Left ventricle myocardium inferior (tissue), 1 donor: ENCODE measurements at regions not wholly inside any gene's neighbourhood (a gene's known extent, or its start where the extent isn't known, plus 50 kb on each side); places are given as distances from the start of the nearest gene placed in this dataset.

Source experiments
- DNase-seq: peaks from one replicate; pipeline ENCODE4 v3.0.0-alpha.2; 2020
- H3K27ac ChIP-seq: fragments of 200-600 bp; replicated peaks from 2 replicates; pipeline ENCODE4 v1.8.0; 2021
- H3K27me3 ChIP-seq: fragments of 200-600 bp; 2 replicates; pipeline ENCODE4 v1.8.0; 2021; ENCODE audit warnings: low read depth
- H3K36me3 ChIP-seq: fragments of 200-600 bp; 2 replicates; pipeline ENCODE4 v1.8.0; 2021
- H3K4me1 ChIP-seq: fragments of 200-600 bp; 2 replicates; pipeline ENCODE4 v1.8.0; 2021
- H3K4me3 ChIP-seq: fragments of 200-600 bp; 2 replicates; pipeline ENCODE4 v1.8.0; 2021; ENCODE audit warnings: mild to moderate bottlenecking, moderate library complexity
- H3K9me3 ChIP-seq: fragments of 200-600 bp; replicated peaks from 2 replicates; pipeline ENCODE4 v1.8.0; 2021
- intact Hi-C: fragments of 100-400 bp; cut with micrococcal nuclease; formaldehyde crosslinking; loops from one replicate; pipeline ENCODE4 v1.11.0; 2022
- TF ChIP-seq, protein P1 (sequence below): fragments of 200-600 bp; IDR thresholded peaks from 2 replicates; pipeline ENCODE4 v1.8.0; 2021; ENCODE audit warnings: antibody characterized with exemption, mild to moderate bottlenecking, borderline replicate concordance
- donor health status: DM: no; HTN: yes; CAD: no; lungs with severe emphysema.

DNA sequence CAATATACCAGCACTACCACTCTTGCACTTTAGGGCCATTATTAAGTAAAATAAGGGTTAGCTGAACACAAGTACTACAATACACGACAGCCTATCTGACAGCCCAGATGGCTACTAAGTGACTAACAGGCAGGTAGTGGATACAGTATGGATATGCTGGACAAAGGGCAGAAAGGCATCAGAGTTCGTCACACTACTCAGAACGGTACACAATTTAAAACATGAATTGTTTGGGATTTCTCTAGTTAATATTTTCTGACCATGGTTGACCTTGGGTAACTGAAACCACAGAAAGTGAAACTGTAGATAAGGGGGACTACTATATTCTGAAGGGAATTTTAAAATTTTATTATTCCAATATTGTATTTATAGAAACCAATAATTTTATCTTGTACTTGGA lies 101.3 kb upstream of the SKAP2 start:
- TF ChIP-seq, protein P1, sequence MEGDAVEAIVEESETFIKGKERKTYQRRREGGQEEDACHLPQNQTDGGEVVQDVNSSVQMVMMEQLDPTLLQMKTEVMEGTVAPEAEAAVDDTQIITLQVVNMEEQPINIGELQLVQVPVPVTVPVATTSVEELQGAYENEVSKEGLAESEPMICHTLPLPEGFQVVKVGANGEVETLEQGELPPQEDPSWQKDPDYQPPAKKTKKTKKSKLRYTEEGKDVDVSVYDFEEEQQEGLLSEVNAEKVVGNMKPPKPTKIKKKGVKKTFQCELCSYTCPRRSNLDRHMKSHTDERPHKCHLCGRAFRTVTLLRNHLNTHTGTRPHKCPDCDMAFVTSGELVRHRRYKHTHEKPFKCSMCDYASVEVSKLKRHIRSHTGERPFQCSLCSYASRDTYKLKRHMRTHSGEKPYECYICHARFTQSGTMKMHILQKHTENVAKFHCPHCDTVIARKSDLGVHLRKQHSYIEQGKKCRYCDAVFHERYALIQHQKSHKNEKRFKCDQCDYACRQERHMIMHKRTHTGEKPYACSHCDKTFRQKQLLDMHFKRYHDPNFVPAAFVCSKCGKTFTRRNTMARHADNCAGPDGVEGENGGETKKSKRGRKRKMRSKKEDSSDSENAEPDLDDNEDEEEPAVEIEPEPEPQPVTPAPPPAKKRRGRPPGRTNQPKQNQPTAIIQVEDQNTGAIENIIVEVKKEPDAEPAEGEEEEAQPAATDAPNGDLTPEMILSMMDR: no peak
- peaks cover 6% of the 10 kb centered on the region for H3K9me3 ChIP-seq
- H3K4me1 ChIP-seq: no peaks in the 10 kb centered on the region
- no peak for DNase-seq
- H3K27me3 ChIP-seq: no peaks in the 10 kb centered on the region
- H3K27ac ChIP-seq: no peak overlapping the region
- intact Hi-C loops: no loop called here
- no peaks in the 10 kb centered on the region for H3K36me3 ChIP-seq
- no peak overlapping the region for H3K4me3 ChIP-seq

DNA sequence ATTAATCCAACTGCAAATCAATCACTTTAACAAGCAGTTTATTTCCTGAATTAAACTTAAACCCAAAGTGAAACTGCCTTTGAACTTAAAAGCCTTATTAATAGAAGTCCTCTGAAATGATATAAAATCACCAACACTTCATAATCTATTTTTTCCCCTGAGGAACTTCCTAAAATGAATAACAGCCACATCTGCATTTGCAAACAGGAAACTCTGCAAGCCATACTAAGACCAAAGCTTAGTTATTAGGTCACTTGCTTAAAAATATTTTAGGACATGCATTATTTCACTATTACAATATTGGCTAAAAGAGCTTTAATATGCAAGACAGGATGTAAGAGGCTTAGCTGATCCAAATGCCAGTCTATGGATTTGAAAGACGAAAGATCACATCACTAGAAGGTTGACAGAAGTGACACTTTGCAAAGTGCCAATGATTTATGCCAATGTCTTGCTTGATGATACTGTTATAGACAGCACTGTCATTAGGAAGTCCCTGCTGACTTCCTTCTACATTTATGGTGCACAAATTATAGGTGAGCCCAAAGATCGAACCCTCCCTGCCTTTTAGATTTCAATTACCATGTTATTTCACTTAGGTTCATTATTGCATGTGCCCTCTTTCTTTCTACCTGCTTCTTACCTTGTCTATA lies 99.9 kb upstream of the SKAP2 start:
- intact Hi-C loops: no loop called here
- DNase-seq: no peak
- no peaks in the 10 kb centered on the region for H3K4me1 ChIP-seq
- H3K4me3 ChIP-seq: no peak overlapping the region
- TF ChIP-seq, protein P1: no peak
- H3K27ac ChIP-seq: no peak overlapping the region
- H3K27me3 ChIP-seq: peaks cover 4% of the 10 kb centered on the region
- no peaks in the 10 kb centered on the region for H3K36me3 ChIP-seq
- no peaks in the 10 kb centered on the region for H3K9me3 ChIP-seq

DNA sequence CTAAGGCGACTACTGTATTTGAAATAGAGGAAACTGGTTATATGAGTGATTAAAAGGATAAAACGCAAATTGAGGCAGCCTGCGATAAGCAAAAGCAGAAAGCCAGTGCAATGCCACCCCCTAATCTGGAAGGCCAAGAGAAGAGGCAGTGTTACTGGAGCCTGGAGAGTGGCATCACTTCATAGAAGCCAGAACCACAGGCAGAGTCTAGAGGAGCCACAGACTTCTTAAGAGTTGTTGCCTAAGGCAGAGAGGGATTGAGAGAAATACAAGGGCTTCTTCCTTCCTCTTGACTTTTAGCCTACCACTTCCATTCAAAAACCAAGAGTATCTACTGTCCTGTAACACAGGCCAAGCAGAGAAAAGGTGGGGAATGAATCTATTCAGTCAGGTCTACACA lies 94.9 kb upstream of the SKAP2 start:
- Histone ChIP-seq H3K27me3 (peaks cover 29% of the 10 kb centered on the region), H3K4me3 (no peak overlapping the region), H3K36me3 (no peaks in the 10 kb centered on the region), H3K4me1 (no peaks in the 10 kb centered on the region), H3K27ac (no peak overlapping the region), H3K9me3 (no peaks in the 10 kb centered on the region)
- TF ChIP-seq, protein P1: no peak
- intact Hi-C loops: no loop called here
- no peak for DNase-seq

DNA sequence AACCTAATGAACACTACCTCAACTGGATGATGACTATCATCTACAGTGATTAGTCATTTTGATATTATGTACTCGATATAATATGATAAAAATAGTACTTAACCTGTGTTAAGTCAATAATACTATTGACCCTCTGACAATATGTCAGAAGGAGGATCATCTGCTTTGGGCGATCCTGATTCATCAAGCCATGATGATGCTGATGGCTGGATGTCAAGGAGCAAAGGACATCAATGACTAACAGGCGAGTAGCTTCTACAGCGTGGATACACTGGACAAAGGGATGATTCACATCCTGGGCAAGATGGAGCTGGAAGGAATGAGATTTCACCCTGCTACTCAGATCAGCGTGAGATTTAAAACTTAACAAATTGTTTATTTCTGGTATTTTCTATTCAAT lies 94.4 kb upstream of the SKAP2 start:
- Histone ChIP-seq H3K27me3 (peaks cover 31% of the 10 kb centered on the region), H3K9me3 (no peaks in the 10 kb centered on the region), H3K36me3 (no peaks in the 10 kb centered on the region), H3K27ac (no peak overlapping the region), H3K4me1 (no peaks in the 10 kb centered on the region), H3K4me3 (no peak overlapping the region)
- no peak for DNase-seq
- intact Hi-C loops: no loop called here
- TF ChIP-seq, protein P1: no peak

DNA sequence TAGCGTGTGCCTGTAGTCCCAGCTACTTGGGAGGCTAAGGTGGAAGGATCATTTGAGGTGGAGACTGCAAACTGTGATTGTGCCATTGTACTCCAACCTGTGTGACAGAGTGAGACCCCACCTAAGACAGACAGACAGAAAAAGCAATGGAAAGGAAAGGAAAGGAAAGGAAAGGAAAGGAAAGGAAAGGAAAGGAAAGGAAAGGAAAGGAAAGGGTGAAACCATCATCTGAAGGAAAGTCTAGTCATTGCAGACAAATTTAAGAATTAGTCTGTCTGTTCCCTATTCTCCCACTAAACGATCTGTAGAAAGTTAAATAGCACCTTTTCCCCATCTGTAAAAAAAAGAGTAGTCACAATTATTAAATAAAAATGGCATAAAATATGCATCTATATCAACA lies 91.1 kb upstream of the SKAP2 start:
- no peaks in the 10 kb centered on the region for H3K4me1 ChIP-seq
- intact Hi-C loops: no loop called here
- no peak for DNase-seq
- no peaks in the 10 kb centered on the region for H3K9me3 ChIP-seq
- no peak overlapping the region for H3K4me3 ChIP-seq
- no peak overlapping the region for H3K27ac ChIP-seq
- H3K27me3 ChIP-seq: peaks cover 61% of the 10 kb centered on the region
- no peaks in the 10 kb centered on the region for H3K36me3 ChIP-seq
- TF ChIP-seq, protein P1: no peak

DNA sequence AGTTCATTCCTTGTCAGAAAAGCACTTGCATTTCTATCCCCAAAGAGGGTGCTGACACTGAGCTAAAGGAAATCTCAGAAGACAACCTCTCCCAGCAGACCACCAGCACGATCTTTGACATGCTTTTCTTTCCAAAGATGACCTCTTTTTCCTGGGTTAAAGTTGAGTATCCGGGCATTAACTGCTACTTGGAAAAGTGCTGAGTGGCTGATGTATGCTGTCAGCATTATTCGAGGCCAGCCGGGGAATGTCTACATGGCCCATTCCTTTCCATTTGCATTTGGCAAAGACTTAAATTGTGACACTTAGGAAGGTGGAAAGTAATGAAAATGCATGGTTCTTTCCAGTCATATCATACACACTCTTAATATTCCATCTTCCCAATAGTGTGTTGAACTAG lies 90.6 kb upstream of the SKAP2 start:
- Histone ChIP-seq H3K27me3 (peaks cover 67% of the 10 kb centered on the region), H3K36me3 (no peaks in the 10 kb centered on the region), H3K27ac (no peak overlapping the region), H3K4me3 (no peak overlapping the region), H3K4me1 (no peaks in the 10 kb centered on the region), H3K9me3 (no peaks in the 10 kb centered on the region)
- TF ChIP-seq, protein P1: no peak
- intact Hi-C loops: no loop called here
- no peak for DNase-seq
